PC-3 (cell line): ENCODE measurements at regions not wholly inside any gene's neighbourhood (a gene's known extent, or its start where the extent isn't known, plus 50 kb on each side); places are given as distances from the start of the nearest gene placed in this dataset.

Source experiments
- EZH2phosphoT487 ChIP-seq: fragments of 300-600 bp; sonication (generic); IDR thresholded peaks from 2 replicates; pipeline ENCODE4 v1.6.1; 2018; ENCODE audit warnings: mild to moderate bottlenecking, antibody characterized with exemption, low read length, borderline replicate concordance
- TF ChIP-seq, protein P1 (sequence below): fragments of 300-600 bp; sonication (generic); conservative IDR thresholded peaks from 2 replicates; pipeline ENCODE4 v1.5.1; 2017; ENCODE audit warnings: antibody characterized with exemption, low read depth, mild to moderate bottlenecking, low read length

DNA sequence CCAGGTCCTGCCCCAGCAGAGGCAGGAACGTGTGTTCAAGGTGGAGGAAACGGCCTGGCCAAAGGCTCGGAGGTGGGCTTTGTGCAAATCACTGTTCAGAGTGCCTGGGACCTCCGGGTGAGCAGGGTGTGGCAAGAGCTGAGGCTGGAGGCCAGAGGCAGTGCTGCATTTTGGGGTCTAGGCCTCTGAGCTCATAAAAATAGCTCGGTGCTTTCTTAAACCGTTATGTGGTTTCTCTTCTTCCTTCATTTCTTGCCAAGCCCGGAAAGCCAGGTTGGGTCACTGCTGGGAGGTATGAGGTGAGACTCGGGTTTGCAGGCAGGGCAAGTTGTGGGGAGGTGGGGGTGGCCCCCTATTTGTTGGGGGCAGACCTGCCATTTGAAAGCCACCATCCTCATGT is 178.8 kb upstream of the MYL2 start:
- TF ChIP-seq, protein P1, sequence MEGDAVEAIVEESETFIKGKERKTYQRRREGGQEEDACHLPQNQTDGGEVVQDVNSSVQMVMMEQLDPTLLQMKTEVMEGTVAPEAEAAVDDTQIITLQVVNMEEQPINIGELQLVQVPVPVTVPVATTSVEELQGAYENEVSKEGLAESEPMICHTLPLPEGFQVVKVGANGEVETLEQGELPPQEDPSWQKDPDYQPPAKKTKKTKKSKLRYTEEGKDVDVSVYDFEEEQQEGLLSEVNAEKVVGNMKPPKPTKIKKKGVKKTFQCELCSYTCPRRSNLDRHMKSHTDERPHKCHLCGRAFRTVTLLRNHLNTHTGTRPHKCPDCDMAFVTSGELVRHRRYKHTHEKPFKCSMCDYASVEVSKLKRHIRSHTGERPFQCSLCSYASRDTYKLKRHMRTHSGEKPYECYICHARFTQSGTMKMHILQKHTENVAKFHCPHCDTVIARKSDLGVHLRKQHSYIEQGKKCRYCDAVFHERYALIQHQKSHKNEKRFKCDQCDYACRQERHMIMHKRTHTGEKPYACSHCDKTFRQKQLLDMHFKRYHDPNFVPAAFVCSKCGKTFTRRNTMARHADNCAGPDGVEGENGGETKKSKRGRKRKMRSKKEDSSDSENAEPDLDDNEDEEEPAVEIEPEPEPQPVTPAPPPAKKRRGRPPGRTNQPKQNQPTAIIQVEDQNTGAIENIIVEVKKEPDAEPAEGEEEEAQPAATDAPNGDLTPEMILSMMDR, result no peak
- TF ChIP-seq EZH2phosphoT487, result no peak
